HG02588 (cell line): ENCODE measurements at regions not wholly inside any gene's neighbourhood (a gene's known extent, or its start where the extent isn't known, plus 50 kb on each side); places are given as distances from the start of the nearest gene placed in this dataset.
"Not testable (repeated sequence)": the region's sequence is repeated elsewhere in the genome, so short reads cannot be mapped to it uniquely, and the experiment has no call there.

Experiments used
- ATAC-seq: cut with Tn5 transposase; IDR thresholded peaks from one replicate; pipeline ENCODE4 v1.9.1; 2021; ENCODE audit warnings: mild to moderate bottlenecking, moderate library complexity; ENCODE audit not compliant: unreplicated experiment

DNA sequence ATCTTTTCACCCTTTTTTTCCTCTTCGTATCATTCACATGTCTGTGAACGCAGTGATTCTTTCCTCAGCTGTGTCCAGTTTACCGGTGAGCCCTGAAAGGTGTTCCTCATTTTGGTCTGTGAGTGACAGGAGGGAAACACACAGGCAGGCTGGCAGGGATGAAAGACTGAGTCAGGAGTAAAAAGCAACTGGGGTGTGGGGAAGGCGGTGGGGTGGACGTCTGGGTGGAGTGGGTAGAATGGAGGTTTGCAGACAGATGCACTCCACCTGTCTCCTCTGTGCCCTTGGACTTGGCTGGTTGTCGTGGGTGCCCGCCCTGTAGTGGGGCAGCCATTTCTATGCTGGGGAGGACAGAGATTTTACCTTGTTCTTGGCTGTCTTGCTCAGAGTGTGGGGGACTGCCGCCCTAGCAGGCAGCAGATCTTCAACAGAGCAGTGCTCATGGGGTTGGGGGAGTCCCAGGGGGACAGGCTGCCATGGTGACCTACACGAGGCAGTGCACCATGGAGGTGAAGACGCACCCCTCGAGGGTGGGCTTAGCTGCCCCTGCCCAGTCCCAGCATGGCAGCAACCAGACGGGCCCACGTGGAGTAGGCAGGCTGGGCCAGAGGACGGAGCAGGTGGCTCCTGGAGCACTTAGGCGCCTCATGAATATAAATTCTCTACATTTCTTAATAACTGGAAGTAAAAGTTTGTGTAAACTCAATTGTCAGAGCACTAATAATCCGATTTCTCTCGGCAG is 603.7 kb downstream of the TBC1D22A start:
- no peak for ATAC-seq

DNA sequence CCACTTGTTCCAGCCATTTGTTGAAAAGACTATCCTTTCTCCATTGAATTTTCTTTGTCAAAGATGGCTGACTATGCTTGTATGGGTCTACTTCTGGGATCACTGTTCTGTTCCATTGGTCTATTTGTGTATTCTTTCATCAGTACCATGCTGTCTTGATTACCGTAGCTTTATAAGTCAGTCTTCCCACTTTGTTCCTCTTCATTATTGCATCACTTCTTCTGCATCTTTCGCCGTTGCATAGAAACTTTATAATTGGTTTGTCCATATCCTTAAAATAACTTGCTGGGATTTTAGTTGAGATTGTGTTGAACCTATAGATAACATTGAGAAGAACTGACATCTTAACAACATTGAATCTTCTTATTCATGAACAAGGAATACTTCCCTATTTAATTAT is 598.8 kb downstream of the TBC1D22A start:
- ATAC-seq, result no peak

DNA sequence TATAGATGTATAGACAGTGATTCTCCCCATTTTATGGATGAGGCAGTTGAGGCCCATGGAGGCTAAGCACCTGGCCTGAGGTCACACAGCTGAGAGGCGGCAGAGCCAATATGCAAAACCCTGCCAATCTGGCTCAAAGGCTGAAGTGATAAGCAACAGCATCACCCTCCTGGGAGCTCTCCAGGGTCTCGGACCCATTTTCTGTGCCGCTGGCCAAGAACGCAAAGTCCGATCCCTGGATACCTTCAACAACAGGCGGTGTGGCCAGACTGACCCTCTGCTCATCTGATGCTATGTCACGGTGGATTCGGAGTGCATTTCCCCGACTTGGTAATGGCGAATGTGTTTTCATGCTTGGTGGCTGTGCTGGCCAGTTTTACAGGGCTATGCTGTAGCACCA is 595.0 kb downstream of the TBC1D22A start:
- no peak for ATAC-seq

DNA sequence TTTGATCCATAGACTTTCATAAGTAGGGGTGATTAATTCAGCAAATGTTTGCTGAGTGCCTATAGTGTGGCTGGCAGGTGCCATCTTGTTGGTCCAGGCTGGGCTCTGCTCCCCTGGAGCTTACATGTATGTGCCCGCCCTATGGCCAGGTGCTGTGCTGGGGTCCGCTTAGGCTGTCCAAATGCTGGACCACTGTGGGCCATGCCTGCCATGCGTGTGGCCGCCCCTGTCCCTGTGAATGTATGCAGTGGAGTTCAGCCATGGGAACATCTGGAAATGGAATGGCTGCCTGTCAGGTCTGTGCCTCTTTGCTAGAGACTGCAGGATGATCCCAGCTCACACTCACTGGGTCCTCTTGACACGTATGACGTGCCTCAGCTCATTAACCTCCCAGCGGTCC is 594.6 kb downstream of the TBC1D22A start:
- ATAC-seq, result no peak

- no peak for ATAC-seq
Measured at GRCh38 chr22:47356511-47357011, 594.1 kb downstream of the TBC1D22A start.

DNA sequence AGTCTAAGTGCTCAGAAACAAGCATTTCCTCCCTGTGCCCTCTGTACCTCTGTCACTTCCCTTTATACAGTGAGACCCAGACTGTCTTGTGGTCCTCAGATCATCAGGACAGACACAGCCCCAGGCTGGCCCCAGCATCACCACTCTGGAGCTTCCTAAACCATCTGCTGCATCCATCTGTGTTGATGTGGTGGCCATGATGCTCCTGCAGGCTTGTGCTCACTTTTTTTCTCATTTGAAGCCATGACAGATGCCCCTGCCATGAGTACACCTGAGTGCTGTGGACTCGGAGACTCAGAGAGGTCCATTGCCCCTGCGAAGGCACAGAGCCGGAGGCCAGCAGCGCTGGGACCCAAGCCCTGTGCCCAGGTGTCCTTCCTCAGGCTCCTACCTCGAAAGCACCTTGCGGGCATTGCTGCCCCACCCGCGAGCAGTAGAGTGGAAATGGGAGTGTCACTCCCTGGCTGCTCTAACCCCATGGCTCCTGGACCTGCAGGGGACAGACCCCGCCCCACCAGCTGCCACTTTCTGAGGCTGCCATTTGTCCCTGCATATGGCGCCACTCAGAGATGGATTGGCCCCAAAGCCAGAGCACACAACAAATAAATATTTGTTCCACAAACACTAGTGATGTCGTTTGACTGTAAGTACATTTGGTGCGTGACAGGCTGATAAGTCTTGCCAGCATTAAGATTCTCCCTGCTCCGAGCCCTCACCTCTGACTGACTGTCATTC is 593.5 kb downstream of the TBC1D22A start:
- no peak for ATAC-seq

DNA sequence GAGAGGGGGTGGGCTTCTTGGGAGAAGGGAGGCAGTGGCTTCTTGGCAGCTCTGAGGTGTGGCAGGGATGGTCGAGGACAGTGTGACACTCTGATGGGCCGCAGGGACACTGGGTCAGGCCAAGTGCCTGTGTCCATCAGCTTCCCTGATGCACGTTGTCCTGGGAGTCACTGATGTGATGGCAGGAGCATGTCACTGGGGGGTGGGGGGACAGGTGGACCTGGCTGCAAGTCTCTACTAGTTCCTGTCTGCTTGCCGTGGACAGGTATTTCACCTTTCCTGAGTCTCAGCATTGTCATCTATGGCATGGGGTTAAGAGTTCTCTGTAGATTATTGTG is 592.9 kb downstream of the TBC1D22A start:
- ATAC-seq, result no peak

- ATAC-seq, result no peak
Measured at GRCh38 chr22:47354668-47355387, 592.4 kb downstream of the TBC1D22A start.

DNA sequence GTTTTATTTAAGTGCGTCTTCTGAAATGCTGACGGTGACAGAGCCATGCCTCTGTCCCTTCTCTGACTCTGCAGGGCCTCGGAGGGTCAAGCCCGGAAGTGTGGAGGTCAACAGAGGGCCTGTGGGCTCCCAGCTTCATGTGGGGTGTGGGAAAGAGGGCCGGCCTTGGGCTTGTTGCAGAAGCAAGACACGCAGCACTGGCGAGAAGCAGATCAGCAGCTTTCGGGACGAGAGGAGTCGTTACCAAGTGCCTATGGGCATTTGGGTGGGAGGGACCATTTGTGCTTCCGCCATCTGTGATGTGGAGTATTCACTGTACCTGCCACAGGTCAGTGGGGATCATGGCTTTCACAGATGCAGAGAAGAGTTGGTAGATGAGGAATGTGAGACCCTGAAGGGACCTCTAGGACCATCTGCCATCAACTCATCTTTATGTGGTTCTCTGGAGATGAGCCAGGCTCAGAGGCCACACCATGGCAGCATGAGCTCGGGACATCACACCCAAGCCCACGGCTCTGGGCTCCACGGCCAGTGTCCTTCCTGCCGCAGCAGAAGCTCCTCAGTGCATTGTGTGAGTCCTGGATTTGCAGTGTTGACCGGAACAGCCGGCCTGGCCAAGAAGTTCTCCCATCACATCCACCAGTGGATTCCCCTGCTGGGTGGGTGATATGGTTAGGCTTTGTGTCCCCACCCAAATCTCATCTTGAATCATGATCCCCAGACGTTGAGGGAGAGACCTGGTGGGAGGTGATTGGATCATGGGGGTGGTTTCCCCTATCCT is 590.7 kb downstream of the TBC1D22A start:
- no peak for ATAC-seq

GRCh38 chr22:47351836-47352579 is 589.6 kb downstream of the TBC1D22A start:
- no peak for ATAC-seq

GRCh38 chr22:47346287-47346686 is 583.8 kb downstream of the TBC1D22A start:
- ATAC-seq, result not testable (repeated sequence)

DNA sequence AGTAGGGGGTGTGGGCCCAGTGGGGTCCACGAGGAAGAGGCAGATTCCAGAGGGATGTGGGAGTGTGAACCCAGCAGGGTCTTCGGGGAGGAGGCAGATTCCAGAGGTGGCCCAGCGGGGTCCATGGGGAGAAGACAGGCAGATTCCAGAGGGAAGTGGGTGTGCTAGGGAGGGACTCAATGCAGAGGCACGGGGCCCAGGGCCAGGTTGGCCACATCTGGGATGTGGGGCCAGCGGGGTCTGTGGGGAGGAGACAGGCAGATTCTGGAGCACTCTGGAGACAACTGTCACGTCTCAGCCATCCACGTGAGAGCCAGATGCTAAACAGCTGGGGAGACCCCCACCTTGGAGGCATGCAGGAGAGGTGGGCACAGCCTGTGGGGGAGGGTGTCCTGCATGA is 582.6 kb downstream of the TBC1D22A start:
- no peak for ATAC-seq

- no peak for ATAC-seq
Measured at GRCh38 chr22:47344414-47344813, 582.0 kb downstream of the TBC1D22A start.

DNA sequence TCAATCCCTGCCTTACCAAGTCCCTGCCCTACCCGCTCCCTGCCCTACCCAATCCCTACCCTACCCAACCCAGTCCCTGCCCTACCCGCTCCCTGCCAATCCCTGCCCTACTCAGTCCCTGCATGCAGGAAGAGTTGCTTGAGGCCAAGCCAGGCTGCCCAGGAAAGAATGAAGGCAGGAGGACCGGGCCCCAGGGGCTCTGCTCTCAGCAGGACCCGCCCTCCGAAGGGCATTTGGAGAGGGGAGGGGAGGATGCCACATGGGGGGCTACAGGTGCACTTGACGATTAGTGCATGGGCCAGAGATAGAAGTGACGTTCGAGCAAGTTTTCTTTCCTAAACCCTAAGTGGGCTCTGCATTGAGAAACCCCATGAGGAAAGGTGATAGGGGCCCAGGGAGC is 581.2 kb downstream of the TBC1D22A start:
- no peak for ATAC-seq

DNA sequence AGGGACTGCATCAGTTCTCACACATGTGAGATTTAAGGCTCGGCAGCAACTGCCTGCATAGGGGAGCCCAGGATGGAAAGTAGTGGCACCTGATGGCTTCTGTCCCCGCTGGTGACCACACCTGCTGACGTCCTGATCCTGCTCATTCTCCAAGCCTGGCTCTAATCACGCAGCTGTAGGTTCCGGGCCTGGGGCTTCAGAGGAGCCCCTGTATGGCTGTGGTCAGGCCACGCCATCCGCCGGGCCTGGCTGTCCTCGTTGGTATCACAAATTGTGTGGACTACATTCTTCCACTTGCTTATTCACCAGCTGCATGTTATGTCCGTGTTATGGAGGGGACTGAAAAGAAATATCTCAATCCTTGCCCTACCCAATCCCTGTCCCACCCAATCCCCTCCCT is 580.0 kb downstream of the TBC1D22A start:
- no peak for ATAC-seq

- no peak for ATAC-seq
Measured at GRCh38 chr22:47341464-47341863, 579.0 kb downstream of the TBC1D22A start.

- ATAC-seq, result no peak
Measured at GRCh38 chr22:47340851-47341436, 578.5 kb downstream of the TBC1D22A start.

DNA sequence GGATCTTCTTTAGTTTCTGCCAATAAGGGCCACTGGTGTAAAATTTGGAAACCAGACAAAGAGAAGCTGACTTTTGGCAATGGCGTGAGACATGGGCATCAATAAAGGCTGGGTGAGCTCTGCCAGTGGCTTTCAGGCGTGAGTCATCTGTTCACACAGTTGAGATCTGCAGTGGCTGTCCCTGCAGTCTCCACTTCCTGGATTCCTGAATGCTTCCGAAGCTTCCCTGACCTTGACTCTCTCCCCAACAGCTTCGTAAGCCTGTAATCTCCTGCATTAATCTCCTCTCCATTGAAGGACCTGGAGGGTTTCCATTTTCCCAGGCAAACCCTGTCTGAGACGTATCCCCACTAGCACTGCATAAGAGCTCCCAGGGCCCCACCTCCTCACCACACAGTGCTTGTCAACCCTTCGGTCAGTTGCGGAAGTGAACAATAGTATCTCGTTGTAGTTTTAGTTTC is 574.7 kb downstream of the TBC1D22A start:
- ATAC-seq, result no peak

DNA sequence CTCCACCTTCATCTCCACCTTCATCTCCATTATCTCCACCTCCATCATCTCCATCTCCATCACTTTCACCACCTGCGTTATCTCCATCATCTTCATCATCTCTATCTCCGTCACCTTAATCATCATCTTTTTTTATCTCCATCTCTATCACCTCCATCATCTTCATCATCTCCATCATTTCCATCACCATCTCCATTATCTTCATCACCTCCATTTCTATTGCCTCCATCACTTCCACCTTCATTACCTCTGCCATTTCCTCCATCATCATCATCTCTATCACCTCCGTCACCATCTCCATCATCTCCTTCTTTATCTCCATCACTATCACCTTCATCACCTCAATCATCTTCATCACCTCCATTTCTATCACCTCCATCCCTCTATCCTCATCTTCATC is 573.5 kb downstream of the TBC1D22A start:
- ATAC-seq, result no peak

- no peak for ATAC-seq
Measured at GRCh38 chr22:47335460-47335859, 573.0 kb downstream of the TBC1D22A start.
